ENCODE measurements at regions not wholly inside any gene's neighbourhood (a gene's known extent, or its start where the extent isn't known, plus 50 kb on each side); places are given as distances from the start of the nearest gene placed in this dataset.

DNA sequence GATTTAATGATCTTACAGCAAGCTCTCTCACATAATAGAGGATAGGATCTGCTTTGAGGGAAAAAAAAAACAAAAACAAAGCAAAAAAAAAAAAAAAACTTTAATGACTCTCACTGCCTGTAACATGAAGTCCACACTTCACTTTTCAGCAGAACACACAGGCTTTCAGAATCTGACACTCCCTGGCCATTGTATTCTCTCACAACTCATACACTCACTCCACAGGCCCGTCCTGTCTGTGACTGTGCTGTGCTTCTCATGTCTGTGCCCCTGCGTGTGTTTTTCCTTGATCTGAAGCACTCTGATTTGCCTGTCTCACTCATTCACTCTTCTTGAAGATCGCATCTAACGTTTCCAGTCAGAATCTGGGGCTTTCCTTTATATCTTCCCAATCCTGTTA is 460.8 kb downstream of the TMA16 start:
- Histone ChIP-seq H2AFZ (ENCODE audit: low read length) (0 out of 2 replicates have a peak overlapping the region, but pooled peaks have one; percentile 50), H2BK5ac (ENCODE audit: low read depth, low read length) (no peak overlapping the region), H3K23me2 (ENCODE audit: low read depth, low read length) (no peaks in the 10 kb centered on the region), H3K4me2 (ENCODE audit: insufficient read depth in 1 of 2, low read depth in 2 of 2, low read length in 2 of 2) (no peak overlapping the region), H3K23ac (ENCODE audit: insufficient read length) (peak overlapping the region; percentile 52), H3K36me3 (ENCODE audit: control insufficient read depth in 2 of 4, insufficient read depth in 4 of 4, low read length in 3 of 4) (no peaks in the 10 kb centered on the region), H3K9me3 (ENCODE audit: insufficient read depth in 2 of 2, low read depth in 1 of 2, low read length in 1 of 2) (peaks cover 0 to 1% of the 10 kb centered on the region in 2 experiments; a peak in 1 of 4 replicates), H4K91ac (replicated peaks; ENCODE audit: insufficient read length, low read length) (no peak overlapping the region), H4K5ac (ENCODE audit: insufficient read length, low read depth, low read length) (no peak overlapping the region), H3K4me3 (ENCODE audit: extremely low read depth in 1 of 4, insufficient read depth in 2 of 4, low read depth in 3 of 4, low read length in 4 of 4) (no peak overlapping the region), H3K4ac (replicated peaks; ENCODE audit: insufficient read length, low read depth, low read length) (no peak overlapping the region), H3K27ac (ENCODE audit: low read depth, low read length) (no peak overlapping the region), H2BK12ac (ENCODE audit: low read depth, low read length) (peak overlapping the region; percentile 76; the same call in 1 of the 2 replicates), H3K9ac (replicated peaks in 1 of 4; ENCODE audit: extremely low read depth in 1 of 4, low read depth in 3 of 4, low read length in 3 of 4) (peak overlapping the region in 1 of 4 experiments; percentile 43; a peak in 2 of 7 replicates), H2BK20ac (ENCODE audit: low read length) (no peak overlapping the region), H4K8ac (ENCODE audit: extremely low read depth, insufficient read depth, low read length) (0 out of 2 replicates have a peak overlapping the region, but pooled peaks have one; percentile 25), H3K18ac (ENCODE audit: extremely low read depth, low read length) (no peak overlapping the region), H3K79me1 (ENCODE audit: low read depth, low read length) (no peaks in the 10 kb centered on the region), H3K4me1 (replicated peaks in 1 of 4; ENCODE audit: control insufficient read depth in 3 of 4, insufficient read depth in 4 of 4, low read length in 3 of 4) (no peaks in the 10 kb centered on the region), H3K14ac (ENCODE audit: insufficient read length) (no peak overlapping the region), H4K20me1 (replicated peaks in 1 of 2; ENCODE audit: control insufficient read depth in 1 of 2, insufficient read depth in 2 of 2, low read length in 2 of 2) (no peaks in the 10 kb centered on the region), H3K27me3 (replicated peaks in 1 of 4; ENCODE audit: control insufficient read depth in 3 of 4, extremely low read depth in 1 of 4, insufficient read depth in 3 of 4, low read length in 3 of 4) (no peaks in the 10 kb centered on the region), H2AK5ac (ENCODE audit: low read depth, low read length) (no peak overlapping the region), H3K79me2 (ENCODE audit: control insufficient read depth in 1 of 2, insufficient read depth in 2 of 2, low read length in 2 of 2) (no peaks in the 10 kb centered on the region), H2BK15ac (ENCODE audit: low read length) (no peak overlapping the region), H2BK120ac (replicated peaks; ENCODE audit: low read depth, low read length) (no peak overlapping the region), H3K56ac (replicated peaks; ENCODE audit: insufficient read length, low read depth, low read length) (no peak overlapping the region)
- CTCF ChIA-PET (ENCODE audit: partially characterized antibody) = no interaction called here
- WGBS, 2 experiments (ENCODE audit: extremely low coverage in 1 of 2, insufficient coverage in 1 of 2, insufficient read length in 1 of 2, insufficient replicate concordance in 2 of 2, low coverage in 1 of 2, low lambda C conversion rate in 2 of 2, missing lambda C conversion rate in 1 of 2) = 94% methylated on average over 4 of the region's 4 CpGs; no CpG with 5 or more reads in 1 of the 2 experiments
- no peak for TF ChIP-seq FOSL1 (IDR thresholded peaks at IDR 0.05; ENCODE audit: insufficient read depth, low read depth, low read length)
- no peak for TF ChIP-seq CBX8 (IDR thresholded peaks at IDR 0.05; ENCODE audit: borderline replicate concordance, low read depth, low read length)
- no peak for TF ChIP-seq ASH2L (IDR thresholded peaks at IDR 0.05; ENCODE audit: low read length)
- no peak for TF ChIP-seq KDM1A (IDR thresholded peaks at IDR 0.05; ENCODE audit: borderline replicate concordance, low read length)
- no peak for TF ChIP-seq PHF8 (conservative IDR thresholded peaks at IDR 0.05; ENCODE audit: low read depth, low read length)
- TF ChIP-seq, protein P1, sequence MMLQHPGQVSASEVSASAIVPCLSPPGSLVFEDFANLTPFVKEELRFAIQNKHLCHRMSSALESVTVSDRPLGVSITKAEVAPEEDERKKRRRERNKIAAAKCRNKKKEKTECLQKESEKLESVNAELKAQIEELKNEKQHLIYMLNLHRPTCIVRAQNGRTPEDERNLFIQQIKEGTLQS (IDR thresholded peaks at IDR 0.05; ENCODE audit: insufficient read depth, low read depth, low read length) = no peak
- TF ChIP-seq EP300 (IDR thresholded peaks at IDR 0.05; ENCODE audit: borderline replicate concordance in 1 of 2, low read depth in 2 of 2, low read length in 2 of 2) = no peak
- TF ChIP-seq CEBPB (IDR thresholded peaks at IDR 0.05; ENCODE audit: low read depth, low read length) = no peak
- TF ChIP-seq TEAD4 (IDR thresholded peaks at IDR 0.05; ENCODE audit: low read depth, low read length) = no peak
- no peak for DNase-seq (ENCODE audit: low read depth in 1 of 2, low spot score in 2 of 2)
- POLR2A ChIA-PET (ENCODE audit: partially characterized antibody) = no interaction called here
- FAIRE-seq = no peak

Data from H1 (cell line).